ENCODE measurements at regions not wholly inside any gene's neighbourhood (a gene's known extent, or its start where the extent isn't known, plus 50 kb on each side); places are given as distances from the start of the nearest gene placed in this dataset.

DNA sequence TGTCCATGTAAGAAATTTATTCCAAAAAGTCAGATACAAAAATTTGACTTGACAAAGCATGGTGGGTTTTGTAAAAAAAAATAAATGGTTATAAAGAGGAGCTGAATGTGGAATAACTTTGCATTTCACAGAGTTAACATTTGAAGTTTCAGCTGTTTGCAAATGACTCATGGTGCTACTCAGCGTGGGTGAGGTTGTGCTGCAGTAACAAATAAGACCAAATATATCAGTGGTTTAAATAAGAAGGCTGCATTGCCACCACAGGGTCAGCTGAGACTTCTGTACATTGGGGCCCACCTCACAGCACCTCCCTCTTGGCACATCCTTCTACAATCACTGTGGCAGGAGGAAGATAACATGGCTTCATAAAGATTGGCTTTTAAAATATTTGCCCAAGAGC, 272.5 kb upstream of the SULF2 start:
- TF ChIP-seq POLR2A (IDR thresholded peaks at IDR 0.05), result no peak
- TF ChIP-seq CTCF (IDR thresholded peaks at IDR 0.05), result no peak
- TF ChIP-seq POLR2AphosphoS5 (IDR thresholded peaks at IDR 0.05; ENCODE audit: insufficient read depth in 1 of 2, low read depth in 1 of 2), result no peak
- Histone ChIP-seq H3K27ac (no peak overlapping the region), H3K9me3 (no peaks in the 10 kb centered on the region), H3K36me3 (no peaks in the 10 kb centered on the region), H3K27me3 (no peaks in the 10 kb centered on the region), H3K4me3 (no peak overlapping the region), H3K4me1 (no peaks in the 10 kb centered on the region)
- intact Hi-C loops (cut with DNase I), result no loop called here
- no peak for DNase-seq (ENCODE audit: extremely low spot score in 2 of 2)

- intact Hi-C loops (cut with DNase I), result no loop called here
- Histone ChIP-seq H3K4me1 (peaks cover under 1% of the 10 kb centered on the region), H3K4me3 (no peak overlapping the region), H3K36me3 (no peaks in the 10 kb centered on the region), H3K9me3 (no peaks in the 10 kb centered on the region), H3K27me3 (no peaks in the 10 kb centered on the region), H3K27ac (no peak overlapping the region)
- TF ChIP-seq POLR2AphosphoS5 (IDR thresholded peaks at IDR 0.05; ENCODE audit: insufficient read depth in 1 of 2, low read depth in 1 of 2) (no peak), CTCF (IDR thresholded peaks at IDR 0.05) (no peak), POLR2A (IDR thresholded peaks at IDR 0.05) (no peak)
- DNase-seq (ENCODE audit: extremely low spot score in 2 of 2), result no peak
These were observed 272.0 kb upstream of the SULF2 start for GRCh38 chr20:48057251-48057650.

- no peaks in the 10 kb centered on the region for H3K27me3 ChIP-seq
- H3K27ac ChIP-seq, result no peak overlapping the region
- intact Hi-C loops (cut with DNase I), result no loop called here
- H3K36me3 ChIP-seq, result no peaks in the 10 kb centered on the region
- no peak for TF ChIP-seq POLR2AphosphoS5 (IDR thresholded peaks at IDR 0.05; ENCODE audit: insufficient read depth in 1 of 2, low read depth in 1 of 2)
- no peak for TF ChIP-seq POLR2A (IDR thresholded peaks at IDR 0.05)
- TF ChIP-seq CTCF (IDR thresholded peaks at IDR 0.05), result no peak
- H3K9me3 ChIP-seq, result no peaks in the 10 kb centered on the region
- H3K4me3 ChIP-seq, result no peak overlapping the region
- no peak for DNase-seq (ENCODE audit: extremely low spot score in 2 of 2)
- H3K4me1 ChIP-seq, result peaks cover 10% of the 10 kb centered on the region
These were observed 270.9 kb upstream of the SULF2 start for GRCh38 chr20:48056218-48056617.

- intact Hi-C loops (cut with DNase I), result no loop called here
- H3K27ac ChIP-seq, result no peak overlapping the region
- TF ChIP-seq POLR2A (IDR thresholded peaks at IDR 0.05), result no peak
- TF ChIP-seq CTCF (IDR thresholded peaks at IDR 0.05), result no peak
- no peak for TF ChIP-seq POLR2AphosphoS5 (IDR thresholded peaks at IDR 0.05; ENCODE audit: insufficient read depth in 1 of 2, low read depth in 1 of 2)
- H3K4me1 ChIP-seq, result peaks cover 10% of the 10 kb centered on the region
- DNase-seq (ENCODE audit: extremely low spot score in 2 of 2), result no peak
- no peak overlapping the region for H3K4me3 ChIP-seq
- H3K9me3 ChIP-seq, result no peaks in the 10 kb centered on the region
- no peaks in the 10 kb centered on the region for H3K27me3 ChIP-seq
- H3K36me3 ChIP-seq, result no peaks in the 10 kb centered on the region
These were observed 268.8 kb upstream of the SULF2 start for GRCh38 chr20:48054051-48054450.

DNA sequence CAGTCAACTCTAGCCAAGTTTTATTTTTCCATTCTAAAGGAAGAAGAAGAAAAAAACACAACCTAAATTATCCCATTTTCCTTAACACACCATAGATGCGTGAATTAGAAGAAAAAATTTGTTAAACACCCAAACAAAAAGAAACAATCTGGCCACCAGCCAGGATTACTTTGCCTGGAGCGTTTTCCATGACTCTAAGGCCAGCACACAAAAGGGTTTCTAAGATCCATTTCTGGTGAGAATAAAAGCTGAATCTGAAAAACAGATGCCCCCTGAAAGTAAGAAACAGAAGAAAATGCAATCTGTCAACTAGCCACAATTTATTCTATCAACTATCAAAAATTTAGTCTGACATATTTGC, 267.2 kb upstream of the SULF2 start:
- intact Hi-C loops (cut with DNase I), result no loop called here
- Histone ChIP-seq H3K27ac (no peak overlapping the region), H3K27me3 (no peaks in the 10 kb centered on the region), H3K9me3 (no peaks in the 10 kb centered on the region), H3K4me3 (no peak overlapping the region), H3K4me1 (peaks cover 10% of the 10 kb centered on the region), H3K36me3 (no peaks in the 10 kb centered on the region)
- no peak for DNase-seq (ENCODE audit: extremely low spot score in 2 of 2)
- TF ChIP-seq POLR2A (IDR thresholded peaks at IDR 0.05) (no peak), CTCF (IDR thresholded peaks at IDR 0.05) (no peak), POLR2AphosphoS5 (IDR thresholded peaks at IDR 0.05; ENCODE audit: insufficient read depth in 1 of 2, low read depth in 1 of 2) (no peak)
